ENCODE measurements at regions not wholly inside any gene's neighbourhood (a gene's known extent, or its start where the extent isn't known, plus 50 kb on each side); places are given as distances from the start of the nearest gene placed in this dataset.

- TF ChIP-seq, protein P1, sequence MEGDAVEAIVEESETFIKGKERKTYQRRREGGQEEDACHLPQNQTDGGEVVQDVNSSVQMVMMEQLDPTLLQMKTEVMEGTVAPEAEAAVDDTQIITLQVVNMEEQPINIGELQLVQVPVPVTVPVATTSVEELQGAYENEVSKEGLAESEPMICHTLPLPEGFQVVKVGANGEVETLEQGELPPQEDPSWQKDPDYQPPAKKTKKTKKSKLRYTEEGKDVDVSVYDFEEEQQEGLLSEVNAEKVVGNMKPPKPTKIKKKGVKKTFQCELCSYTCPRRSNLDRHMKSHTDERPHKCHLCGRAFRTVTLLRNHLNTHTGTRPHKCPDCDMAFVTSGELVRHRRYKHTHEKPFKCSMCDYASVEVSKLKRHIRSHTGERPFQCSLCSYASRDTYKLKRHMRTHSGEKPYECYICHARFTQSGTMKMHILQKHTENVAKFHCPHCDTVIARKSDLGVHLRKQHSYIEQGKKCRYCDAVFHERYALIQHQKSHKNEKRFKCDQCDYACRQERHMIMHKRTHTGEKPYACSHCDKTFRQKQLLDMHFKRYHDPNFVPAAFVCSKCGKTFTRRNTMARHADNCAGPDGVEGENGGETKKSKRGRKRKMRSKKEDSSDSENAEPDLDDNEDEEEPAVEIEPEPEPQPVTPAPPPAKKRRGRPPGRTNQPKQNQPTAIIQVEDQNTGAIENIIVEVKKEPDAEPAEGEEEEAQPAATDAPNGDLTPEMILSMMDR (IDR thresholded peaks at IDR 0.05) = no peak
- TF ChIP-seq POLR2A (IDR thresholded peaks at IDR 0.05) = no peak
These were observed 139.8 kb upstream of the TOM1L1 start for GRCh38 chr17:54760836-54761235.

Measured in lower leg skin (tissue), 3 donors.